H9 (cell line): ENCODE measurements at regions not wholly inside any gene's neighbourhood (a gene's known extent, or its start where the extent isn't known, plus 50 kb on each side); places are given as distances from the start of the nearest gene placed in this dataset.

Experiments
- DNase-seq: peaks from one replicate; pipeline ENCODE4 v3.0.0-alpha.2; 2017
- H2AFZ ChIP-seq: one replicate; pipeline ENCODE4 v1.6.1; 2013; ENCODE audit warnings: mild to moderate bottlenecking, low read length, control low read depth, moderate library complexity
- H2AK5ac ChIP-seq: 2 replicates; pipeline ENCODE4 v1.6.1; 2013; ENCODE audit warnings: low read length, control low read depth, mixed read lengths; ENCODE audit not compliant: insufficient read length
- H2BK120ac ChIP-seq: one replicate; pipeline ENCODE4 v1.6.1; 2013; ENCODE audit warnings: low read depth, mild to moderate bottlenecking, low read length, control low read depth, inconsistent platforms; ENCODE audit not compliant: poor library complexity, severe bottlenecking
- H2BK12ac ChIP-seq: 2 replicates; pipeline ENCODE4 v1.6.1; 2013; ENCODE audit warnings: low read length, control low read depth, mixed read lengths, low read depth; ENCODE audit not compliant: insufficient read length
- H2BK15ac ChIP-seq: 2 replicates; pipeline ENCODE4 v1.6.1; 2013; ENCODE audit warnings: low read depth, low read length, control low read depth
- H2BK20ac ChIP-seq: one replicate; pipeline ENCODE4 v1.6.1; 2013; ENCODE audit warnings: low read depth, mild to moderate bottlenecking, low read length, control low read depth, inconsistent platforms; ENCODE audit not compliant: poor library complexity, severe bottlenecking
- H2BK5ac ChIP-seq: 2 replicates; pipeline ENCODE4 v1.6.1; 2013; ENCODE audit warnings: low read length, control low read depth, mixed read lengths; ENCODE audit not compliant: insufficient read length
- H3K14ac ChIP-seq: 2 replicates; pipeline ENCODE4 v1.6.1; 2013; ENCODE audit warnings: low read length, control low read depth; ENCODE audit not compliant: insufficient read depth
- H3K18ac ChIP-seq: 2 replicates; pipeline ENCODE4 v1.6.1; 2013; ENCODE audit warnings: low read depth, mild to moderate bottlenecking, mixed read lengths, low read length, control low read depth; ENCODE audit not compliant: insufficient read length
- H3K23ac ChIP-seq: 2 replicates; pipeline ENCODE4 v1.6.1; 2013; ENCODE audit warnings: low read length, control low read depth, mixed read lengths, low read depth; ENCODE audit not compliant: insufficient read length
- H3K23me2 ChIP-seq: 2 replicates; pipeline ENCODE4 v1.6.1; 2013; ENCODE audit warnings: low read depth, mild to moderate bottlenecking, mixed read lengths, low read length, control low read depth; ENCODE audit not compliant: insufficient read length, poor library complexity, severe bottlenecking
- H3K27ac ChIP-seq: 2 replicates; pipeline ENCODE4 v1.5.1; 2013; ENCODE audit warnings: low read length, control low read depth, mixed read lengths, low read depth; ENCODE audit not compliant: insufficient read length
- H3K27me3 ChIP-seq: 2 replicates; pipeline ENCODE4 v1.6.1; 2013; ENCODE audit warnings: low read length, control low read depth, inconsistent platforms; ENCODE audit not compliant: insufficient read depth
- H3K4ac ChIP-seq: 2 replicates; pipeline ENCODE4 v1.6.1; 2013; ENCODE audit warnings: low read depth, mild to moderate bottlenecking, control low read depth, inconsistent platforms, low read length, moderate library complexity
- H3K4me1 ChIP-seq: 2 replicates; pipeline ENCODE4 v1.6.1; 2013; ENCODE audit warnings: low read length, control low read depth, inconsistent platforms; ENCODE audit not compliant: insufficient read depth
- H3K4me2 ChIP-seq: 2 replicates; pipeline ENCODE4 v1.6.1; 2013; ENCODE audit warnings: low read length, control low read depth, mixed read lengths; ENCODE audit not compliant: insufficient read length, insufficient read depth
- H3K56ac ChIP-seq: 2 replicates; pipeline ENCODE4 v1.6.1; 2013; ENCODE audit warnings: low read depth, mild to moderate bottlenecking, mixed read lengths, low read length, control low read depth; ENCODE audit not compliant: insufficient read length
- H3K79me1 ChIP-seq: 2 replicates; pipeline ENCODE4 v1.6.1; 2013; ENCODE audit warnings: low read depth, mild to moderate bottlenecking, moderate library complexity, low read length, control low read depth, inconsistent platforms; ENCODE audit not compliant: insufficient read depth, poor library complexity, severe bottlenecking
- H3K79me2 ChIP-seq: 2 replicates; pipeline ENCODE4 v1.6.1; 2013; ENCODE audit warnings: low read length, control low read depth, inconsistent platforms; ENCODE audit not compliant: insufficient read depth
- H3K9ac ChIP-seq: 2 replicates; pipeline ENCODE4 v1.6.1; 2013; ENCODE audit warnings: low read length, control low read depth, mixed read lengths; ENCODE audit not compliant: insufficient read length; ENCODE audit errors: extremely low read depth
- H3K9me3 ChIP-seq: one replicate; pipeline ENCODE4 v1.6.1; 2013; ENCODE audit warnings: low read depth, low read length, inconsistent platforms; ENCODE audit not compliant: control insufficient read depth
- H3T11ph ChIP-seq: one replicate; pipeline ENCODE4 v1.6.1; 2013; ENCODE audit warnings: mild to moderate bottlenecking, low read length, control low read depth, inconsistent platforms
- H4K20me1 ChIP-seq: one replicate; pipeline ENCODE4 v1.6.1; 2013; ENCODE audit not compliant: control insufficient read depth, insufficient read length, insufficient read depth
- H4K5ac ChIP-seq: 2 replicates; pipeline ENCODE4 v1.6.1; 2013; ENCODE audit warnings: low read depth, mild to moderate bottlenecking, mixed read lengths, low read length, control low read depth; ENCODE audit not compliant: insufficient read length
- H4K8ac ChIP-seq: replicated peaks from 2 replicates; pipeline ENCODE4 v1.6.1; 2013; ENCODE audit warnings: low read length, control low read depth, mixed read lengths, low read depth; ENCODE audit not compliant: insufficient read length
- H4K91ac ChIP-seq: 2 replicates; pipeline ENCODE4 v1.6.1; 2013; ENCODE audit warnings: low read depth, mild to moderate bottlenecking, moderate library complexity, mixed read lengths, low read length, control low read depth; ENCODE audit not compliant: insufficient read length
- H3K27ac Mint-ChIP-seq, 3 experiments: 2 replicates in 2 of 3; 3 replicates in 1 of 3; pipeline ENCODE4 v1.8.0; 2020 to 2021; ENCODE audit warnings: mixed read lengths in 3 of 3, mild to moderate bottlenecking in 1 of 3, moderate library complexity in 1 of 3
- H3K27me3 Mint-ChIP-seq: 2 replicates; pipeline ENCODE4 v1.8.0; 2021; ENCODE audit warnings: low read depth, mild to moderate bottlenecking, moderate library complexity, mixed read lengths
- H3K36me3 Mint-ChIP-seq, 3 experiments: 2 replicates in 2 of 3; 3 replicates in 1 of 3; pipeline ENCODE4 v1.8.0; 2020 to 2021; ENCODE audit warnings: low read depth in 3 of 3, mixed read lengths in 3 of 3; ENCODE audit not compliant: insufficient read depth in 1 of 3
- H3K4me1 Mint-ChIP-seq, 2 experiments: 2 replicates each; pipeline ENCODE4 v1.8.0; 2020; ENCODE audit warnings: mixed read lengths in 2 of 2
- H3K4me3 Mint-ChIP-seq, 2 experiments: 2 replicates in 1 of 2; 3 replicates in 1 of 2; pipeline ENCODE4 v1.8.0; 2020 to 2021; ENCODE audit warnings: mild to moderate bottlenecking in 2 of 2, mixed read lengths in 2 of 2, moderate library complexity in 1 of 2
- H3K9me3 Mint-ChIP-seq, 2 experiments: 2 replicates in 1 of 2; 3 replicates in 1 of 2; pipeline ENCODE4 v1.8.0; 2020; ENCODE audit warnings: mild to moderate bottlenecking in 2 of 2, mixed read lengths in 2 of 2, moderate library complexity in 1 of 2
- WGBS: extraction: QIAGEN DNeasy Blood & Tissue Kit; methylation state at CpG from one replicate; pipeline ENCODE4 v1.1.7; 2013; ENCODE audit warnings: missing lambda C conversion rate, low lambda C conversion rate, mixed read lengths; ENCODE audit not compliant: insufficient read length; ENCODE audit errors: extremely low coverage; 5-methylcytosine and 5-hydroxymethylcytosine counted together
- TF ChIP-seq, protein P1 (sequence below): fragments of 200-600 bp; sonication (generic); conservative IDR thresholded peaks from 3 replicates; pipeline ENCODE4 v1.8.0; 2021; ENCODE audit warnings: antibody characterized with exemption, mild to moderate bottlenecking

DNA sequence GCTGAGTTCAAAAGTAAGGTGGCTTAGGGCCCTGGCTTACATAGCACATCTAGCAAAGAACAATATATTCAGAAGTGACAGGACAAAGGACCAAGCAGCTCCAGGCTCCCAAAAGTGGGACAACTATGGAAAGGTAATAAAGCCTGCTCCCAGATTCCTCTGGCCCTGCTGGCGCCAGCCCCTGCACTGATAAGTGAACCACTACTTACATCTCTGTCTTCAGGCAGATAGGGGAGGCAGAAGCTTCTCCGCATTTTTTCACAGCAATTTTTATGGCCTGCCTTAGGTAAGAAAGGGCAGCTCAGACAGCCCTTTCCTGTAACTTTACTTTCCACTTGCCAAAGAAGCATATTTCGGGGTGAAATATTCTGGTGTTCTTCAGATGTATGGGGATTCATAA is 83.9 kb downstream of the MTNR1A start:
- H2BK5ac ChIP-seq, result no peak overlapping the region
- H3K23ac ChIP-seq, result no peak overlapping the region
- no peaks in the 10 kb centered on the region for H4K20me1 ChIP-seq
- no peaks in the 10 kb centered on the region for H3K9me3 ChIP-seq
- H3K14ac ChIP-seq, result no peak overlapping the region
- H2BK120ac ChIP-seq, result no peak overlapping the region
- no peak overlapping the region for H3K4me2 ChIP-seq
- H3K4ac ChIP-seq, result no peak overlapping the region
- no peak overlapping the region for H3K4me3 Mint-ChIP-seq
- no peak overlapping the region for H2AFZ ChIP-seq
- H3K9me3 Mint-ChIP-seq, result no peaks in the 10 kb centered on the region; a peak in 1 of 5 replicates
- no peak overlapping the region for H4K5ac ChIP-seq
- no peaks in the 10 kb centered on the region for H3K27me3 ChIP-seq
- no peak overlapping the region for H4K91ac ChIP-seq
- no peak overlapping the region for H2BK15ac ChIP-seq
- H2BK12ac ChIP-seq, result no peak overlapping the region
- no peaks in the 10 kb centered on the region for H3K4me1 ChIP-seq
- H3K27me3 Mint-ChIP-seq, result peaks cover 2% of the 10 kb centered on the region; the same call in 1 of the 2 replicates
- H3K18ac ChIP-seq, result no peak overlapping the region
- no peak for DNase-seq
- H3K36me3 Mint-ChIP-seq, result no peaks in the 10 kb centered on the region
- no peak overlapping the region for H3K9ac ChIP-seq
- H3K79me2 ChIP-seq, result no peaks in the 10 kb centered on the region
- H4K8ac ChIP-seq, result no peak overlapping the region
- H3T11ph ChIP-seq, result no peak overlapping the region
- WGBS, result no CpG with 5 or more reads among the region's 3 CpGs
- H3K79me1 ChIP-seq, result no peaks in the 10 kb centered on the region
- no peak overlapping the region for H2BK20ac ChIP-seq
- no peaks in the 10 kb centered on the region for H3K23me2 ChIP-seq
- peaks cover 14 to 16% of the 10 kb centered on the region in 2 experiments for H3K4me1 Mint-ChIP-seq
- H3K27ac ChIP-seq, result no peak overlapping the region
- H3K56ac ChIP-seq, result no peak overlapping the region
- H2AK5ac ChIP-seq, result no peak overlapping the region
- TF ChIP-seq, protein P1, sequence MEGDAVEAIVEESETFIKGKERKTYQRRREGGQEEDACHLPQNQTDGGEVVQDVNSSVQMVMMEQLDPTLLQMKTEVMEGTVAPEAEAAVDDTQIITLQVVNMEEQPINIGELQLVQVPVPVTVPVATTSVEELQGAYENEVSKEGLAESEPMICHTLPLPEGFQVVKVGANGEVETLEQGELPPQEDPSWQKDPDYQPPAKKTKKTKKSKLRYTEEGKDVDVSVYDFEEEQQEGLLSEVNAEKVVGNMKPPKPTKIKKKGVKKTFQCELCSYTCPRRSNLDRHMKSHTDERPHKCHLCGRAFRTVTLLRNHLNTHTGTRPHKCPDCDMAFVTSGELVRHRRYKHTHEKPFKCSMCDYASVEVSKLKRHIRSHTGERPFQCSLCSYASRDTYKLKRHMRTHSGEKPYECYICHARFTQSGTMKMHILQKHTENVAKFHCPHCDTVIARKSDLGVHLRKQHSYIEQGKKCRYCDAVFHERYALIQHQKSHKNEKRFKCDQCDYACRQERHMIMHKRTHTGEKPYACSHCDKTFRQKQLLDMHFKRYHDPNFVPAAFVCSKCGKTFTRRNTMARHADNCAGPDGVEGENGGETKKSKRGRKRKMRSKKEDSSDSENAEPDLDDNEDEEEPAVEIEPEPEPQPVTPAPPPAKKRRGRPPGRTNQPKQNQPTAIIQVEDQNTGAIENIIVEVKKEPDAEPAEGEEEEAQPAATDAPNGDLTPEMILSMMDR, result no peak
- no peak overlapping the region for H3K27ac Mint-ChIP-seq
